ENCODE measurements at regions not wholly inside any gene's neighbourhood (a gene's known extent, or its start where the extent isn't known, plus 50 kb on each side); places are given as distances from the start of the nearest gene placed in this dataset.

GRCh38 chr18:56380685-56381084 lies 257.7 kb downstream of the TXNL1 start:
- DNase-seq (ENCODE audit: low read depth, low spot score): no peak

- no peak for DNase-seq (ENCODE audit: low read depth, low spot score)
Measured at GRCh38 chr18:56379256-56379655, 259.1 kb downstream of the TXNL1 start.

DNA sequence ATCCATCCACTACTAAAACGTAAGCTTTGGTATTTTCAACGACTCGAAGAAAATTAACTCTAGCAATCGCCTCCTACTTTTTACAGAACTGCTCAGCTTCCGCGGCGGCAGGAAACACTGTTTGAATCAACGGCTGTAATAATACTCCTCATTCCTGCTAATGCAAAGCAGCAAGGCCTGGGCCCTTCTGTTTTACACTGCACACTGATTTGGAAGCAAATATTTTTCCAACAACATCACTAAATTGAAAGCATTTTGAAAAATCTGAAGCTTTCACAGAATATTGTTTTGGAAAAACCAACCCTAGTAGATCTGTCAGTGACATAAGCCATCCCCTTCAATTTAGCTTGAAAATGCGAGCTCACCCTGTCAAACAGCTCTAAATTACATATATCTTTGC lies 261.2 kb downstream of the TXNL1 start:
- no peak for DNase-seq (ENCODE audit: low read depth, low spot score)

GRCh38 chr18:56374007-56374655 lies 264.3 kb downstream of the TXNL1 start:
- DNase-seq (ENCODE audit: low read depth, low spot score): no peak

DNA sequence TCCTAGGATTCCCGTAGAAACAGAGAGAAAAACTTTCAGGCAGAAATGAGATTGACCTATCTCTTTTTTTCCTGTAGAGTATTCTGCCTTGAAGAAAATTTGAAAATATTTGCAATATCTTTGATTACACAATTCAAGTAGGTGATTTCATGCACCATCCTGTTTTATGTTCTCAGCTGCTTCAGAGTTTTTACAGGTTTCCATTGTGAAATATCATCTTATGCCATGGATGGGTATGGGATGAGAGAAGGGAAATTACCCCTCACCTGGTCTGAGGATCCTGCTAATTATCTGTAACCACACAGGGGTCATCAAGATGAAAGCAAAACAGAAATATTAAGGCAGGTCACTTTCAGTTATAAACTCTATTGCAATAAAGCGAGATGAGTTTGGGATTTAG lies 264.8 kb downstream of the TXNL1 start:
- no peak for DNase-seq (ENCODE audit: low read depth, low spot score)

DNA sequence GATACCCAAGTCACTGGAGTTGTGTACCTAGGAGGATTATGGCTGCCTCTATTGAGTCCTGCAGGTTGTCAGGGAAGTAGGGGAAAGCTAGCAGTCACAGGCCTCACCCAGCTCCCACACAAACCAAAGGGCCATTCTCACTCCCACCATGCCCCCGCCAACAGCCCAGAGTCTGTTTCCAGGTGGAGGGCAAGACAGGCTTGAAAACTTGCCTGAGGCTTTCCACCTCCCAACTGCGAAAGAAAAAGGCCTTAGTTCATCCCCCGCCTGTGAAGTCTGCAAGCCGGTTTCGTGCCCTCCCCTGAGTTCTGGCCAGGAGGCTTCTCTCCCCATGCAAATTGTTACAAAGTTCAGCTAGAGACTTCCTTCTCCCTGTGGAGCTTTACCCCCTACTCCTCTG lies 270.3 kb downstream of the TXNL1 start:
- no peak for DNase-seq (ENCODE audit: low read depth, low spot score)

DNA sequence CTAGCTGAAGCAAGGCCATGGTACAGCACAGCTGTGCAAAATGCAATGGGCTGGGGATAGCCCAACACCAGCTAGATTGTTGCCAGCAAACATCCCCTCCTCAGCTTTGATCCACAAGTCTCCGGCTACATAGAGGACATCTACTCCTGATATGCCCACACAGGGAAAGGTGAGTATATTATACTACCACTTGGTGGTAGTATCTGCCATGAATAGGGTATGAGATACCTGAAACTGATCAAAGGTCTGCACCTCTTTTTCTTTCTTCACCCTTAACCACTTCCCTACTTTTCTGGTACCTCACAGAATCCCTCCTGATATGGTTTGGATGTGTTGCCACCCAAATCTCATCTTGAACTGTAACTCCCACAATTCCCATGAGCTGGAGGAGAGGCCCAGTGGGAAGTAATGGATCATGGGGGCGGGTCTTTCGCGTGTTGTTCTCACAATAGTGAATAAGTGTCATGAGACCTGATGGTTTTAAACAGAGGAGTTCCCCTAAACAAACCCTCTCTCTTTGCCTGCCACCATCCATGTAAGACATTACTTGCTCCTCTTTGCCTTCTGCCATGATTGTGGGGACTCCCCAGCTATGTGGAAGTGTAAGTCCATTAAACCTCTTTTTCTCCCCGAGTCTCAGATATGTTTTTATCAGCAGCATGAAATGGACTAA lies 279.6 kb downstream of the TXNL1 start:
- no peak for DNase-seq (ENCODE audit: low read depth, low spot score)

DNA sequence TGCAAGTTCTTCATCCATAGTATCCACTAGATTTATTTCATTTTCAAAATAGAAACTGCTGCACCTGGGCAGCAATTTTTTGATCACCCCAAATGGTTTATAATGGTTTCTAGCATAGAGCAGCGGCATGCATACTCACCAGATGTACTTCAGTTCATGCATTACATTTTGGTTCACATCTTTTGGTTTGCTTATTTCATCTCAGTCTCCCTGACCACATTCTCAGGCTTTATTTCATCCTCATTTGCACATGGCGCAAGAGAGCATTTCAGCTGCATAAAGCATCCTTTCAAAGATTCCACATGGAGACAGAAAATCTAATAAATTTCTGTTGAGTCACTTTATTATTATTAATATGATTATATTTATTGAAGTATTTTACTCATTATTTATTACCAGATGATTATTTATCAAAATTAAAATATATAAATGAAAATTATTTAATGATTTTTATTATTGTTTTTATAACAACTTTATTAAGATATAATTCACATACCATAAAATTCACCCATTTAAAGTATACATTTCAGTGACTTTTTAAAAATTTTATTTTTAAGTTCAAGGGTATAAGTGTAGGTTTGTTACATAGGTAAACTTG lies 284.6 kb downstream of the TXNL1 start:
- no peak for DNase-seq (ENCODE audit: low read depth, low spot score)

DNA sequence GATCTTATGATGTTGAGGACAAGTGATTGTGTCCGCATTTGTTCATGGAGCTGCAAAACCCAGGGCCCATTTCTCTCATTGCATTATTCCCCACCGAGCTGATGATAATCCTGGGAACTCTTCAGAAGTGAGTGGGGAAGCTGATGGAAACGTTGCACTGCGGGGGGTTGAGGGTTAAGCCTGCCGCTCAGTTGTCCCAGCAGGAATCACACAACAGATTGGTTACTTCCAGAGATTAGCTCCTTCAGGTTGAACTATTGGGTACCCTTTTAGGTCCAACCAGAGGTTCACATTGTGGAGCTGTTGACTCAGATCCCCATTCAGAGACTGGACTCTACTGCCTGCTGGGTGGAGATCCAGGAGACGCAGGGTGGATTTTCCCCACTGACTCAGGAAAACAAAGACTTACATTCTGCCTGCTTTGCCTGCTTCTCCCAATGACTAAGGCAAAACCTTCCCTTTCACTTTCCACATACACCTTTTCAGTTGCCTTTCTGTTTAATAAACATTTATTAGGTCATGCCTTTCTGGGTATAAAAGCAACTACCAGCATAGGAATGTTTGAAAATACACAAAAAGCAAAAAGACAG lies 286.4 kb downstream of the TXNL1 start:
- DNase-seq (ENCODE audit: low read depth, low spot score): no peak

- DNase-seq (ENCODE audit: low read depth, low spot score): no peak
Measured at GRCh38 chr18:56337507-56337906, 300.9 kb downstream of the TXNL1 start.

- no peak for DNase-seq (ENCODE audit: low read depth, low spot score)
Measured at GRCh38 chr18:56333839-56334238, 304.6 kb downstream of the TXNL1 start.

DNA sequence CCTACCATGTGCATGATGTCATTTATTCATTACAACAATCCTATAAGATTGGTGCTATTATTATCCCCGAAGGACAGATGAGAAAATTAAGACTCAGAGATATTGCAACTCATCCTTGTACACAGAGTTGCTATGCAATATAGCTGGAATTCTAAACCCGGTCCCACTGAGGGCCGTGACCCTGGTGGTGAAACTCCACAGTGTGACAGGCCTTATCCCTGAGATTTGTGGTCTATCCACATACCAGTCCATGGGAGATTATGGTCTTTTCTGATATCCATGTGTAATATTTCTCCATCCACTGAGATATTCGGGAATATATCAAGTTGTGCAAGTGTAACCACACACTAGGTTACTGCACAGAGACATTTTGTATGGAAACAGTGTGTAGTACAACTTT lies 305.2 kb downstream of the TXNL1 start:
- DNase-seq (ENCODE audit: low read depth, low spot score): no peak

- DNase-seq (ENCODE audit: low read depth, low spot score): no peak
Measured at GRCh38 chr18:56332371-56332770, 306.0 kb downstream of the TXNL1 start.

- no peak for DNase-seq (ENCODE audit: low read depth, low spot score)
Measured at GRCh38 chr18:56330366-56331110, 307.9 kb downstream of the TXNL1 start.

DNA sequence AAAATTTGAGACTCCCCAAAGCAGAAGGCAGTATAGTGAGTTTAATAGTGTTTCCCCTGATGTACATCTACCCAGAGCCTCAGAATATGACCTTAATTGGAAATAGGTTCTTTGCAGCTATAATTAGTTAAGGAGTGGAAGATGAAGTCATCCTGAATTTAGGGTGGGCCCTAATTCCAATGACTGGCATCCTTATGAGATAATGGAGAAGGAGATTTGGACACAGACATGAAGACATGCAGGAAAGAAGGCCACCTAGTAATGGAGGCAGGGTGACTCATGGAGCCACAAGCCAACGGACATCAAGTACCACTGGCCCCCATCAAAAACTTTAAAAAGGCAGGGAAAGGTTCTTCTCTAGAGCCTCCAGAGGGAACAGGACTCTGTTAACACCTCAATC lies 308.9 kb downstream of the TXNL1 start:
- DNase-seq (ENCODE audit: low read depth, low spot score): no peak

DNA sequence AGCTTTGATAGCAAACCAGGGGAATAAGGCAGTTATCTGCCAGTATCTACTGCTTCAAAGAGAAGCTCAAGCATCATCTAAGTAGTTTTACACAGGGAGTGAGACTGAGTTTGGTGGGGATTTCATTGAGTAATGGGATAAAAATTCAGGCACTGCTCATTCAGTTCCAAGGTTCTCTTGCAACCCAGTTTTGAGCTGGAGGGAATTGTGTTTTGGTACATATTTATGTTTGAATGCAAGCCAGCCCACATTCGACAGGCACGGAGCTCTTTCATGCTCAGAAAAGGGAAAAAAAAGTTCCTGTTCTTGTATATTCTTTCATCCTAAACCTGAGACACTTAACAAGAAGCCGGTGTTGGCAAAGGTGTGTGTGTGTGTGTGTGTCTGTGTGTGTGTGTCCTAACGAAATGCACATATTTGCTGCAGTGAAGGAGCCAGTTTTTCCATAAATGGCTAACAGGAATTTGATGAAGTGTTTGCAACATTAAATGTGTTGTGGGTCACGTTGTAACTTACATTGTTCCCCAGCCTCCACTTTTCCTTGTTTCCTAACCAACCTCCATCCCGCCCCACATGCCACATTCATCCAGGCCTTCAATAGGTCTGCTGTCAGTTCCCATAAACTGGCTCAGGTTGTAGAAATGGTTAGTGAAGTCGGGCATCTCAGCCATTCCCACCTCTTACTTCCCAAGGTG lies 311.1 kb downstream of the TXNL1 start:
- no peak for DNase-seq (ENCODE audit: low read depth, low spot score)

DNA sequence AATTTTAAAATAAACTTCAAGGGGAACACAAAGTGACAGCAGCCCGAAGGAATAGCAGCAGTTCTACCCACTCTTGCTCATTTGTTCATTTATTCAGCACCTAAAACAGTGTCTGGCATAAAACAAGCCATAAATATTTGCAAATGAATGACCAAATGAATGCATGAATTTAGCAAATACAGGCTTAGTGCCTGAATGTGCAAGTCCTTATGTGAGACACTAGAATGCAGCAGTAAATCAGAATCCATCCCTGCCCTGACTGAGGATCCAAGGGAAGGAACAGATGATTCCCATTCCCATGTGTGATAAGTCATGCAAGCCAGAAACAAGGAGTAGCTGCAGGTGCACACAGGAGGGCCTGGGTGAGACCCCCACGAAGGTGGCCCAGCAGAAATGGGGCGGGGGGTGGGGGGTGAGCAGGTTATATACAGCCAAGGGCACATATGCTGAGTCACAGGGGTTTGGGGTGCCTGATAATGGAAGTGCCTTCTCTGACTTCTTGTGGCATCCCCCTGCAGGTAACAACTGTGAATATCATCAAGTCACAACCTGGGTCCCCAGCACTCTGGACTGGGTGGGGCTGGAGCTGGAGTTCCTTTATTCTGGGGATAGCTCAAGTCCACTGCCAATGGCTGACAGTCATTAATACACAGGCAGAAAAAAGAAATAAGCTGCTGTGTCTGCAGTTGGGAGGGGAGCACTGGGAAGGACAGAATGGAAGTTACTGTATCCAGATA lies 311.9 kb downstream of the TXNL1 start:
- DNase-seq (ENCODE audit: low read depth, low spot score): no peak

GRCh38 chr18:56323673-56324072 lies 314.7 kb downstream of the TXNL1 start:
- DNase-seq (ENCODE audit: low read depth, low spot score): no peak

GRCh38 chr18:56322406-56322805 lies 316.0 kb downstream of the TXNL1 start:
- DNase-seq (ENCODE audit: low read depth, low spot score): no peak

DNA sequence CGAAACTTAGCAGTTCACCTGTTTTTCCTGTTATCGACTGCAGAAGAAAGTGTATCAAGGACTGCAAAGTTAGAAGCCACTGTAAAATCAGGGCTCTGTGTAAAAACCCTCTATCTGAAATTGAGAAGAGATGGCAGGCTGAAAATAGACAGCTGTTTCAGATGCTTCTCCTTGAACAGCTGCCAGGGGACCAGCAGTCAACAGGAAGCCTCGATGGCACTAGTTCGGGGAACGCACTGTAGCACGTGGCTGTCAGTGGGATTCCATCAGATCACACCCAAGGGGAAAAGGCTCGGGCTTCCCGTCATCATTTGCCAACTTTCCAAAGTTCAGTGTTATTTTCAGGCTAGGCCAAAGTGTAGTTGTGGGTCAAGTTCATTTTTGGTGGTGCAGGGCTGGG lies 316.9 kb downstream of the TXNL1 start:
- no peak for DNase-seq (ENCODE audit: low read depth, low spot score)

- DNase-seq (ENCODE audit: low read depth, low spot score): no peak
Measured at GRCh38 chr18:56319953-56320352, 318.4 kb downstream of the TXNL1 start.
